Inflammatory macrophage (primary cell): ENCODE measurements at regions not wholly inside any gene's neighbourhood (a gene's known extent, or its start where the extent isn't known, plus 50 kb on each side); places are given as distances from the start of the nearest gene placed in this dataset.
"Not testable (repeated sequence)": the region's sequence is repeated elsewhere in the genome, so short reads cannot be mapped to it uniquely, and the experiment has no call there.

ENCODE experiments used
- DNase-seq, 2 donors: peaks; one replicate each; pipeline ENCODE4 v3.0.0-alpha.2; 2020 to 2022

GRCh38 chr3:21017115-21017852 lies 733.7 kb downstream of the ZNF385D start:
- DNase-seq: no peak

- no peak for DNase-seq
Measured at GRCh38 chr3:21013566-21013965, 737.4 kb downstream of the ZNF385D start.

- no peak for DNase-seq
Measured at GRCh38 chr3:20999661-21000060, 751.3 kb downstream of the ZNF385D start.

GRCh38 chr3:20997183-20997582 lies 753.8 kb downstream of the ZNF385D start:
- no peak for DNase-seq

GRCh38 chr3:20990896-20991295 lies 760.1 kb downstream of the ZNF385D start:
- no peak for DNase-seq

GRCh38 chr3:20989653-20990052 lies 761.4 kb downstream of the ZNF385D start:
- not testable (repeated sequence) for DNase-seq

GRCh38 chr3:20984594-20985205 lies 766.3 kb downstream of the ZNF385D start:
- DNase-seq: no peak

GRCh38 chr3:20975188-20975651 lies 775.8 kb downstream of the ZNF385D start:
- DNase-seq: no peak

- no peak for DNase-seq
Measured at GRCh38 chr3:20974396-20974795, 776.6 kb downstream of the ZNF385D start.

- not testable (repeated sequence) for DNase-seq
Measured at GRCh38 chr3:20970807-20971206, 780.2 kb downstream of the ZNF385D start.

GRCh38 chr3:20967485-20967884 lies 781.5 kb upstream of the SGO1 start:
- not testable (repeated sequence) for DNase-seq

GRCh38 chr3:20958161-20958560 lies 772.2 kb upstream of the SGO1 start:
- no peak for DNase-seq

- no peak for DNase-seq
Measured at GRCh38 chr3:20945892-20946291, 759.9 kb upstream of the SGO1 start.

GRCh38 chr3:20935791-20936190 lies 749.8 kb upstream of the SGO1 start:
- no peak for DNase-seq

- no peak for DNase-seq
Measured at GRCh38 chr3:20931834-20932233, 745.8 kb upstream of the SGO1 start.

GRCh38 chr3:20930034-20930433 lies 744.0 kb upstream of the SGO1 start:
- DNase-seq: no peak

GRCh38 chr3:20924646-20925385 lies 738.8 kb upstream of the SGO1 start:
- no peak for DNase-seq

GRCh38 chr3:20921112-20921511 lies 735.1 kb upstream of the SGO1 start:
- DNase-seq: not testable (repeated sequence)

- DNase-seq: no peak
Measured at GRCh38 chr3:20916951-20917606, 731.1 kb upstream of the SGO1 start.

GRCh38 chr3:20914310-20914709 lies 728.3 kb upstream of the SGO1 start:
- no peak for DNase-seq

GRCh38 chr3:20912406-20912805 lies 726.4 kb upstream of the SGO1 start:
- no peak for DNase-seq

- no peak for DNase-seq
Measured at GRCh38 chr3:20909511-20909910, 723.5 kb upstream of the SGO1 start.

GRCh38 chr3:20905210-20905805 lies 719.3 kb upstream of the SGO1 start:
- DNase-seq: no peak
